Islet of Langerhans (tissue), 1 donor: ENCODE measurements at regions not wholly inside any gene's neighbourhood (a gene's known extent, or its start where the extent isn't known, plus 50 kb on each side); places are given as distances from the start of the nearest gene placed in this dataset.

Experiments used
- FAIRE-seq: peaks from one replicate; lab custom pipeline; 2011; peaks lifted over from hg19 to GRCh38; lab: Jason Lieb, UNC

- no peak for FAIRE-seq
Observed at GRCh38 chr4:24044610-24045589, 155.1 kb upstream of the PPARGC1A start.

DNA sequence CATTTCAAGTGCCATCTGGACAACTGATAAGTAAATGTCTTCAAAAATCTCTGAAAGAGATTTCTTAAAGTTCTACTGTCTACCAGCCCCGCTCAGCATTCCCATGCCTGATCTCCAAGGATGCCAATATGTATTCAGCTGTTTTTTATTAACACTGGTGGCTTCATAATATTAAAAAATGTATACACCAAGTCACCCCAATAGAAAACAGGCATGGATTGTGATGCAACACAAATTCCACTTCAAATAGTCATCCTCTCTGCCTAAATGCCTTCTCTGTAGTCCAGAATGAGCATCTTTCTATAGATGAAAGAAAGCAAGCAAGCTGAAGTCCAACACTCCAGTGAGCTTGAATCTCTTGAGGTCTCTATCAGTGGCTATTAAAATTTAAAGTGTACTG is 152.2 kb upstream of the PPARGC1A start:
- FAIRE-seq = no peak

GRCh38 chr4:24040811-24041210 is 151.0 kb upstream of the PPARGC1A start:
- FAIRE-seq = no peak

DNA sequence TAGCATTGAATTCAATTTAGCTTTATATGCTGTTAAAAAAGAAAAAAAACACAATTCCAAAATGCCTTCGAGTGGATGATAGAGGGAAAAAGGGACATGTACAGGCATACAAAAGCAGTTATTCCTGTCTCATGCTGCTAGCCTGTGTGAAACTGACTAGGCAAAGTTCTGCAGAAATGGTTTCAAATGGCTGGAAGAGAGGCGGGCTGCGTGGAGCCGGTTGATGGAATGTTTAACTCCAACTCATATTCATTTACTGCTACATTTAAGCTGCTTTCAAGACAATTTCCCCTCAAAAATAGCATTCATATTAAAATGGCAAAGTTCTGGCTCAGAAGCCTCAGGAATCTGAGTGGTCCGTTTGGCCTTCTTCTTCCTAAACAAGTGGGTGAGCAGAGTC is 143.8 kb upstream of the PPARGC1A start:
- no peak for FAIRE-seq

- FAIRE-seq = no peak
Observed at GRCh38 chr4:24032371-24032989, 142.6 kb upstream of the PPARGC1A start.

GRCh38 chr4:24026596-24026995 is 136.7 kb upstream of the PPARGC1A start:
- FAIRE-seq = no peak

- no peak for FAIRE-seq
Observed at GRCh38 chr4:24024605-24025004, 134.8 kb upstream of the PPARGC1A start.

DNA sequence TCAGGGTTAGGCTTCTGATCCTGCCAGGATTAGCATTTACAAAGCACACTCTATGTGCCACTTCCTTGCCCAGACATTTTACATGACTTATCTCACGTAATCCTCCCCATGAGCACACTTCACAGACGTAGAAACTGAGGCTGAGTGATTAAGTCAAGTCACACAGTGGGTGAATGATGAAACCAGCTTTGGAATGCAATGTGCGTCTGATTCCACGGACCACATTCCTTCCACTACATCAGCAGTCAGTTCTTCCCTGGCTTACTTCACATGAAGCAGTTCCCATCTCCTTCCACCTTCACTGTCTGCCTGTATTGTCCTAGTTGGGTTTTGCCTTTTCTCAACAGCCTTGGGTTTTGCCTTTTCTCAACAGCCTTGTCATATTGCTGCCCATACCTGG is 134.3 kb upstream of the PPARGC1A start:
- no peak for FAIRE-seq

DNA sequence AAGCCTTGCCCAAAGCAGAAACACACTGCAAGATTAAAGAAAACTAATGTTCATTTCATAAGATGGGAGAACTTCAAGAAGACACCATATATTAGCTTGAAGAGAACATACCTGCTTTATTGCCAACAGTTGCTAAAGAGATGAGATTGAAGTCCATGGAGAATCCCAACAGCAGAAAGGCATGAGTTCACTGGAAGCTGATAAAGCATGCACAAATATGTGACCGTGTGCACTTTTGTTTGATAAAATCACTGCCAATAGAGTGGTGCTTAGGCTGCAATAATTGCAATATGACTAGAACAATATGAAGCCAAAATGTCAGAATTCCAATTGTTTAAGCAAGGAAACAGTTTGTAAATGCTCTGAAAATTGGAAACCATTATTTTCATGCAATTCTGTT is 125.9 kb upstream of the PPARGC1A start:
- no peak for FAIRE-seq

GRCh38 chr4:24013668-24014422 is 124.0 kb upstream of the PPARGC1A start:
- FAIRE-seq = no peak

DNA sequence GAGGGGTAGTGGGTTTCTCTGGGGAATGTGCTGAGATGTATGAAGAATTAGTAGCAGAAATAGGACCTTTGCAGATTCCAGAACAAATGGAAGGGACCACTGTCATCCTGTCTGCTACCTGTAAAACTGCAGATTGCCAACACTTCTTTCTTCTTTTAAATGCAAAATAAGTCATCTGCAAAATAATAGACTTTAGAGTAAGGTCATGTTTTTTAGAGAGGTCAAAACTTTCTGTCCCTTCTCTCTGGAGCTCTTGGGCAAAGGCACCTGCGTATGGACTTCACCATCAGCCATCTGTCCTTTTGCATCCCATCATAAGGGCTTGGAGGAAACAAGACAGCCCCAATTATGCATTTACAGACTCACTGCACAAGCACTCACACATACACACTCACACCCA is 121.1 kb upstream of the PPARGC1A start:
- FAIRE-seq = no peak

DNA sequence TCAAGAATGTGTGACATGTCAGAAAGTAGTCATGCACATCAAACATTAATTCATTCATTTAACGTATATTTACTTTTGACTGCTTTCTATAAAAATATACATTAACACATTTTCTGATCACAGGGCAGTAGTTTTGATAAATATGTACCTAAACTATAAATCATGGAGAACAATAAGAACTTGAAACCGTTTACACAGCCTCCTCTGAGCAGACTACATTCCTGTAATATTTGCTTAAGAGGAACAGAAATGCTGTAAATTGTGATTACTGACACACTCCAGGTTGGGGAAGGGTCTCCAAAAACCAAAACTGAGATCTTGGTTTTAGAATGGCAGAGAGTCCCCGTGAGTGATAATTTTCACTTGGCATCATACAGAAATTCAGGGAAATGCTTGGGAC is 120.7 kb upstream of the PPARGC1A start:
- FAIRE-seq = no peak

DNA sequence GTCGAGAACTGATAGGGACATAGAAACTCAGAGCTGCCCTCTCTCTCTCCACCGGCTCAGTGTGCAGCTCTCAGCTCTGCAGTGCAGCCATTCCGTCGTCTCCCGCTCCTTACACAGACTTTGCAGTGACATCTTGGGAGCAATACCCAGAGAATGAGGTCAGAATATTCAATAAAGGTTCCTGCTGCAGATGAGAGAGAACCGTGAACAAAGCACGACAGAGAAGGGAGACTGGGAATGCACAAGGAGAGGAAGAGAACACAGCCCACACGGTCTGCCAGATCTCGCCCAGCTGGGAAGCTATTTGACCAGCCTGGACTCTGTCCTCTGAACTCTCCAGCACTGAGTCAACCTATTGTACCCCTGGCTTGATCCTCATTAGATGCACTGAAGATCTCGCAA is 118.0 kb upstream of the PPARGC1A start:
- no peak for FAIRE-seq

GRCh38 chr4:24006269-24006668 is 116.4 kb upstream of the PPARGC1A start:
- no peak for FAIRE-seq

DNA sequence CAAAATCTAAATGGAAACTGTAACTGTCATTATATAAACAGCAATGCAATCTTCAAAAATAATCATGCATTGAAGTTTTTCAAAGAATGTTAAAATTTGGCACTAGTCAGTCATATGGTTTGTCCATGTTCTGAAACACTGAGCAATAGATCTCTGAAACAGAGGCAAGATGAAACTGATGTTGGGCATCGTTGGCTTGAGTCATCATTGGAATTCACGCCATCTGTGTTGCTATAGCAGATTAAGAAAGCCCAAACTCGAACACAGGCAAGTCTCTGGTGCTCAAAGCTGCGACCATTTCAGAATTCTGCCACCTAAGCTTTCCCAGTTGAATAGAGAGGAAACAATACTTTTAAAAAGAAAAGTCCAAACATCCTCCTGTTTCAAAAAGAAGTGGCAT is 114.1 kb upstream of the PPARGC1A start:
- FAIRE-seq = no peak

GRCh38 chr4:24003496-24003895 is 113.6 kb upstream of the PPARGC1A start:
- no peak for FAIRE-seq

- no peak for FAIRE-seq
Observed at GRCh38 chr4:24002330-24002966, 112.6 kb upstream of the PPARGC1A start.

DNA sequence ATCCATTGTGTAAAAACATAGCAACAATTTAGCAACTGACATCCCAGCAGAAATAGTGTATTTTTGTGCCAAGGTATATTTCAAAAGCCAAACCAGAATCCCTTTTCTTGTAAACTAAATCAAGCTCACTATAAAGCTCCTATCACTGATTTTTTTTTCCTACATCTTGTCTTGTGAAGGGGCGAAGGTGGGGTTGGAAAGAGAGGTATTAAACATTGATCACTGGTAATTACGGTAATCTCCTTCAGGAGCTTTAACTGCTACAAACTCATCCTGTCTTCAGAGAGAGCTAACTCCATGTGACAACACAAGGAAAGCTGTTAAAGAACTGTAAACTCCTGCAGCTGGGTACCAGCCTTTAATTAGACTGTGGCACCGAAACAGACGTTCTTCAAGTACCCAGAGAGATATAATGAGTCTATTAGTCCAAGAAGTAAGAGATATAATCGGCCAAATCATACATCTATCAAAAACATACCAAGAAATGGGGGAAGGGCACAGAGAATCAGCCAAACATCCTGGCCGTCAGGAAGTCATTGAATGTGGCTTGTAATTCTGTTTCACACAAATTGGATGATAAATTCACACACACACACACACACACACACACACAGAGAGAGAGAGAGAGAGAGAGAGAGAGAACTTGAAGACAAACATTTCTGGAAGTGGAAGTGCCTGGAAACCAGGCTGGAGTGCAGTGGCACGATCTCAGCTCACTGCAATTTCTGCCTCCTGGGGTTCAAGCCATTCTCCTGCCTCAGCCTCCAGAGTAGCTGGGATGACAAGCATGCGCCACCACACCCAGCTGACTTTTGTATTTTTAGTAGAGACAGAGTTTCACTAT is 111.9 kb upstream of the PPARGC1A start:
- FAIRE-seq = no peak

GRCh38 chr4:24000470-24000831 is 110.6 kb upstream of the PPARGC1A start:
- FAIRE-seq = no peak

DNA sequence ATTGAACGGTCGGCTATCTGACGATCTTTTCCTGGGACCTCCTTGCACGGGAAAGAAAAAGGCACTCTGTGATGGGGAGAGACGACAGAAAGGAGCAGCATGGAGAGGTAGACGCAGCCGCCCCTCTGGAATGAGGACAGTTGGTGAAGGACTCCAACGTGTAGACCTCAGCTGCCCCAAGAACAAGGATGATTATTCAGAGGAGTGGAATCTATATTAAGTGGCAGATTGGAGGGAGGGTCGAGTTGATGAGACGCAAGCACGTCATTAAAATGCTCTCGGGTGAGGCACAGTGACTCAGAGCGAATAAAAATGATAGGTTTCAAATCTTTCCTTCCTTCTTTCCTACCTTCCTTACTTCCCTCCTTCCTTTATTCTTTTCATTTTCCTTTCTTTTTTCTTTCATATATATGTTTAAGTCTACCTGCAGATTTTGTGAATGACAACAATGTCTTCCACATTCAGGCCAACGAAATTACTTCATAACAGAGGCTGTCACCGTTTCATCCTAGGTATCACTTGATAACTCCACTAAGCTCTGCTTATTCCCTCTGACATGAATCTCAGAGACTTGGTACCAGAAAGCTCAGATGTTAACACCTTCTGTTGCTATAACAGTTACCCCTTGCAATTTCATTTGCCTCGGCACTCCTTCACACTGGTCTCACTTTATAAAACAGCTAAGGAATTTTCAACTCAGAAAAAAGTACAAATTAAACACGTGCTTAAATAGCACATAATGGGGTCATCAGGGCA is 110.0 kb upstream of the PPARGC1A start:
- FAIRE-seq = no peak

DNA sequence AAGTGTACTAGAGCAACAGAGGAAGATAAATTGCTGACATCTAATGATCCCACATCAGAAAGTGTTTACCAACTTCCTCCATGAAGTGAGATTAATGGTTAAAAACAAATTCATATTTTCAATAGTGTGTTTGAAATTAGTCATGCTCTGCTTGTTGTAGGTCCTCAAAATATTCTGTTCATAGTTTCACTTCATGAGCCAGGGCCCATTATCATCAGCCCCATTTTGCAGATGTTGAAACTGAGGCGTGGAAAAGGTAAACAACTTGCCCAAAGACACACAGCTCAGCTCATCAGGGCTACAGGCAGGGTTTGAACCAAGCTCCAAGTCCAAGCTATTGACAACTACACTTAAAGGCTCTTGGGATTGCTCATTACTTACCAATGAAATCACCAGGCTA is 103.5 kb upstream of the PPARGC1A start:
- FAIRE-seq = no peak
